CD4-positive, alpha-beta T cell treated with Interferon alpha-2 for 1 hour (primary cell): ENCODE measurements at regions not wholly inside any gene's neighbourhood (a gene's known extent, or its start where the extent isn't known, plus 50 kb on each side); places are given as distances from the start of the nearest gene placed in this dataset.

ENCODE experiments used
- DNase-seq, 2 donors: peaks; one replicate each; pipeline ENCODE4 v3.0.0-alpha.2; 2020 to 2022

DNA sequence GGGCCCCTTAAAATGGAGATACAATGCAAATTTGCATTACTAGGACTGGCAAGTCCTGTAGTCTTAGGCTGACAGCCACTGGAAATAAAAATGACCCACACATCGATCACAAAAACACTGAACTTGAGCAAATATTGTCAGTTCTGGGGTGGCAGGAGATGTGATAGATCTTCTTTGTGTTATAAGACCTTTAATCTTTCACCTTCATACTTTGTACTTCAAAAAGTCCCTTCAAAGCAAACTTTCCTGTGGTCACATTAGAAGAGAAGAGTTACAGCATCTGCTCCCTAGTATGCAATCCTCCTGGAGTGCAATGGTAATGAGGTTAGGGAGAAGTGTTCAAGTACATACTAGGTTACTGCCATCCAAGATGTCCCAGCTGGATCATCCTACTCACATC lies 149.4 kb upstream of the KCNMB2 start:
- no peak for DNase-seq

DNA sequence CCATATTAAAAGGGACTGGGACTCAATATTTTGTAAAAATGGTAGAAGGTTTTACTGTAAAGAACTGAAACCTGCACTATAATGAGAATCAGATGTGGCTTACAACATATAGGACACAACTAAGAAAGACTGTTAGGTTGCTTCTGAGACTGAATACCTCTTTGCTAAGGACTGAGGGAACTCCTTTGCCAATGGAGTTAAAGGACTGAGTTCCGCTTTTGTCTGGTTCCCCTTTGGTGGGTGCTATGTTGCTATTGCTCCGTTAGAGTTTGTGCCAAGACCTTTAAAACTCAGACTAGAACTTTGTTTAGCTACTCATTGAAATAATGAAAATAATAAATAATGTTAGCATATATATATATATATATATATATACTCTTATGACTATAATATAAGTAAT lies 147.8 kb upstream of the KCNMB2 start:
- DNase-seq: no peak

DNA sequence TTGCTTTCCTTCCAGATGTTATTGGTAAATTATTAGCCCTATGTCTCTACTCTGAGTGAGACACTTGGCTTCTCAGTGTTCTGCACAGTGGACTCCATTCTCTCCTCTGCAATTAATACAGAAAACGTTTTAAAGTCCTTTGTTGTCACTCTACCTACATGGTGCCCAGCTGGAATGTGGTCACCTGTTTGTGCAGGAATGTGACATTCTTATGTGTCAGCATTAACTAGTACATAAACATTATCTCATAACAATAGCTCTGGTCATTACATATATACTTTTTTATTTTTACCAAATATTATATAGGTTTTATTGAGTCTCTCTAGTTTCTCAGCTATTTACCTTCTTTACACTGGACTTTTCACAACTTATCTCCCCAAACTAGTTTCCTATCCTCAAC lies 147.0 kb upstream of the KCNMB2 start:
- DNase-seq: no peak

DNA sequence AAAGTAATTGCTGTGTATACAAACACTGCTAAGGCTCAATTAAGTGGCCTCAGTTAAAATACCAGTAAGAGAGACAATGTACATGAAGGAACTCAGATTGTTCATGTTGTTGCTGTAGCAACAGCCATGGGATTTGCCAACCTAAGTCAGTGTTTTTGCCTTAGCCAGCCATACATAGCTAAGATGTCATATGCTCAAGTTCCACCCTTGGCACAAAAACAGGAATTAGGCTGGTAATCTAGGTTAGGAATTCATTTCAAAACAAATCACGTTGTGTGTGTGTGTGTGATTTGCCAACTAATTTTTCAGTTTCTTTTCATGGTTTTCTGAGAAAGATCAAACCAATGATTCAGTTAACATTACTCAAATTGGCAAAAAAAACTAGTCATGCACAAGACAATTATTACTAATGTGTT lies 143.7 kb upstream of the KCNMB2 start:
- no peak for DNase-seq

DNA sequence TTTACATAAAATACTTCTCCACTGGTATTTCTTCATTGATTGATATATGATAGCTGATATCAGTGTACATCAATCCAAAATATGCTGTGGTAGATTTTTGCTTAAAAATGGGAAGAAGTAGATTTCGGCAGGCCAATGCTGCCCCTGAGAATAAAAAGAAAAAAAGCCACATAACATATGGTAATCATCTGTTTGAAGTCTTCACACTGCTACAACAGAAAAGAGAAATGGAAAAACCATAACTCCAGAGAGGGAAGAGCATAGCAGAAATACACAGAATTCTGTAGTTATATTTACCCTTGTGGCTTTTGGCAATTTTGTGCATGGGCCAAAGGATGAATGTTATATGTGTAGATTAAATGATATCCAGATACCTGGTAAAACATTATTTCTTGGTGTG lies 143.1 kb upstream of the KCNMB2 start:
- no peak for DNase-seq

DNA sequence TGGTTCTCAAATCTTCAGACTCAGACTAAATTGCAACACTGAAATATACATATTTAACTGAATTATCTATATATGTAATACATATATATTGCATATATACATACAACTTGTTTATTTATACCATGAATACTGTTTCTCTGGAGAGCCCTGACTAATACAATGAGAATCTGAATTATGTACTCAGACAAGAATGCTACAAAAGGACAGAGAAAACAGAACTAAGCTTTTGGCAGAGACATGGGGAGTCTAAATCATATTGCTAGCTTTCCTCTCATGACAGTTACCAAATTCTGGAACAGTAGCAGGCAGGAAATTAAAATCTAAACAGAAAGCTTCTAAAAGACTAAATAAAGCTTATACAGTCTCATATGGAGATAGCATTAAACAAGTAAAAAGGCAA lies 142.4 kb upstream of the KCNMB2 start:
- DNase-seq: no peak

DNA sequence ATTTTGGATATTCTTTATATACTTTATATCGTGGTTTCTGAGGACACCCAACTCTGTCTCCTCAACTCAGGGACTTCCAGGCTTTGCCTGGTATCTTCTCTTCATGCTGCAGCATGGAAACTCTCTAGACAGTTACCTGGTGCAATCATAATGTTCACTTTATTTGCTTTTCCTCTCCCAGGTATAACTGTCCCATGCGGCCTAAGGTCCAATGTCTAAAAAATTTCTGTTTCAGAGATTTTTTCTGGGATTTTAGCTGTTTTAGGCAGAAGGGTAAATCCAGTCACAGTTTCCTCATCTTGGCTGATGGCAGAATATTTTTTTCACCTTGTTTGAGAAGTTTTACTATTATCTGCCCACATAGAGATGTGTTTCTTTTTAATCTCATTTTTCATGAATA lies 139.9 kb upstream of the KCNMB2 start:
- DNase-seq: no peak

DNA sequence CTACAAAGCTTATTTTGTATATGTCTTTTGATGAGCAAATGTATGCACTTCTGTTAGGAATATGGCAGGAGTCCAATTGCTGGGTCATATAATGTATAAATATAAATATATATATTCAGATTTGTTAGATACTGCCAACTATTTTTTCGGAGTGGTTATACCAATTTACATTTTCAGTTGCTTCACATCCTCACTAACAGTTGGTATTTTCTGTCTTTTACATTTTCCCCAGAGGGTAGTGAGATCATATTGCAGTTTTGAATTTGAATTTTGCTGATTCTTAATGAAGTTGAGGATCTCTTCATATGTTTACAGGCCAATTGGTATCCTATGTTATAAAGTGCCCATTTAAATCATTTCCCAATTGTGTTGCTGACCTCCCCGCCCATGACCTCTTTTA lies 139.0 kb upstream of the KCNMB2 start:
- no peak for DNase-seq

DNA sequence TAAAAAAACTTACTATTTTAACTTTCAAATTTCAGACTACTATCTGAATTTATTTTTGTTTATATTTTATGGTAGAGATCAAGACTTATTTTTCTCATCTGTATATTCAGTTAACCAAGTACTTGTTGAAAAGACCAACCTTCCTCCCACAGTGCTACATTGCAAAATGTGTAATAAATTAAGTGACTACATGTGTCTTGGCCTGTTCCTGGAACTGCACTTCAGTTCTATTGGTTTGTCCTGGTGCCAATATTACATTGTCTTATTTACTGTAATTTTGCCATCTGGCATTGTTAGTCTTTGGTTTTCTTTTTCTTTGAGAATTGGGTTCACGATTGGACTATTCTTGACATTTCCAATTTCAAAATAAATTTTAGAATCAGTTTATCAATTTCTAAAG lies 138.4 kb upstream of the KCNMB2 start:
- no peak for DNase-seq

DNA sequence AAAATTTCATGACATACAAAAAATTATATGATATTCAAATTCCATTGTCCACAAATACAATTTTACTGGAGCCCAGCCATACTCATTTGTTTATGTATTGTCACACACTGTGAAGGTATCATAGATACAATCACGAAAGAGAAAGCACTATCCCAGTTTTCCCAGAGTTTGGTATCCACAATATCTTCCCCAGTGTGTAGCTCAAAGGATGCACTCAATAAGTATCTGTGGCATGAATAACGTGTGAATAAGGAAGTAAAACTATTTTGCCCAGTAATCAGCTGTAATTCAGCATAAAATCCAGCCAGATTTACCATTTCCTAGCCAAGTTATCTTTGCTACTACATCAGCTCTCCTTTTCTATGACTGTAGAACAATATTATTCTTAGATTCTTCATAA lies 131.3 kb upstream of the KCNMB2 start:
- no peak for DNase-seq

DNA sequence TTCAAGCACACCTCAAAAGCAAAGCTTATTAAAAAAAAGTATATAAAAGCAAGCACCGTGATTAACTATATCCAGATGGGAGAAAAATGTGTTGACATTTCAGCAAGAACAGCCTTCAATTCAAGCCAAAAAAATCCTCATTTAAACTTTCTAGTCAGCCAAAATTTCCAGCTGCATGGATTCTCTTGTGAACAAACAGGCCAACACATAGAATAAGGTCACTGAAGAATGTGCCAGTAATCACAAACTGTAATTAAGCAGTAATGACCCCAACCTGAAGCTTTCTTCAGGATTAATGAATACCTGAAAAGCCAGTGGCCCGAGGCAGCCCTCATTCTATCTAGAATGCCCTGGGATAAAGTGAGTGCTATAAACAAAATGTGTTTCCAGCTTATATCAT lies 130.7 kb upstream of the KCNMB2 start:
- no peak for DNase-seq

DNA sequence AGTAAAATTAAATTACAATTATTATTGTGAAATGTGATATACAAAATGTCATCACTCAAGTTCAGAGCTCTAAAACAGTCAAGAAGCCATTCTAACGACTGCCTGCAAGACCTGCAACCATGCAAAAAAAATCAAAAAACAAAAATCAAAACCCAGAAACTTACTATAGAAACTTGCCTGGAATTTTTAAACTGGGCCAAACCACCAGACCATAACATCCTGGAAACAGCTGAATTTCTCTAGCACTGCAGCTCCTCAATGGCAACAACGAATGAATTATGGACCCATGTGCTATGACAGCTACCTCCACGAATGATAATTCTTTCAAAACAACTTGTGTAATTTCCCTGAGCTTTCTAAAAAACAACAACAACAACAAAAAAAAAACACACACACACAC lies 130.0 kb upstream of the KCNMB2 start:
- DNase-seq: no peak

DNA sequence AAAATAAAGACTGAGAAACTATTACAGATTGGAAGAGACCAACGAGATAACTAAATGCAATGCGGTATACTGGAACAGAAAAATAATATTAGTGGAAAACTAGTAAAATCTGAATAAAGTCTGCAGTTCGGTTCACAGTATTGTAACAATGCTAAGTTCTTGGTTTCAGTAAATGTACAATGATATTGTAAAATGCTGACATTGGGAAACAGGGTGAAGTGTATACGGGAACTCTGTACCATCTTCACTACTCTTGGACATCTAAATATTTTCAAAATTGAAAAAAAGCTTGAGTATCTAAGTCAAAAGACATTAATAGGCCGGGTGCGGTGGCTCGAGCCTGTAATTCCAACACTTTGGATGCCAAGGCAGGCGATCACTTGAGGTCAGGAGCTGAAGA lies 120.9 kb upstream of the KCNMB2 start:
- DNase-seq: no peak

DNA sequence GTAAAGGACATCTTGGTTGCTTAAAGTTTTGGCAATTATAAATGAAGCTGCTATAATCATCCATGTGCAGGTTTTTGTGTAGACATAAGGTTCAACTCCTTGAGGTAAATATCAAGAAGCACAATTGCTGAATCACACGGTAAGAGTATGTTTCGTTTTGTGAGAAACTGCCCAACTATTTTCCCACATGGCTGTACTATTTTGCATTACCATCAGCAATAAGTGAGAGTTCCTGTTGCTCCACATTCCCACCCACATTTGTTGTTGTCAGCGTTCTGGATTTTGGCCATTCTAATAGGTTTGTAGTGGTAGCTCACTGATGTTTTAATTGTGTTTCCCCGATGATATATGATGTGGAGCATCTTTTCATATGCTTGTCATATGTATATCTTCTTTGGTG lies 118.5 kb upstream of the KCNMB2 start:
- no peak for DNase-seq

DNA sequence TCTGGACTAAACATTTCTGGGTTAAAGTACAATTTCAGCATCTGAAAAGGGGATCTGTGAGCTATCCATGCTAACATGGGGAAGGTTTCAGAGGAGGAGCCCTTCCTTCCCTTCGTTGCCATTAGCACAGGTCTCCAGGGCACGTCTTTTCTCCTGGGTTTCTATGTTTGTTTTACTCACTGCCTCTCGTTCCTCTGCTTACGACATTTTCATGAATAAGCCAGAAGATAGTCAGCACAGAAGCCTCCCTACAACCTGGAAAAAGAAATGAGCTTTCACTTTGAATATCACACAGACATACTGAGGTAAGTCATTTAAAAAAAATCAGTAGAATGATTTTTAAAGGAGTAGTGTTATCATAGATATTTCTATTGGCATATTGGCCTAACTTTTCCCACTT lies 117.2 kb upstream of the KCNMB2 start:
- no peak for DNase-seq

DNA sequence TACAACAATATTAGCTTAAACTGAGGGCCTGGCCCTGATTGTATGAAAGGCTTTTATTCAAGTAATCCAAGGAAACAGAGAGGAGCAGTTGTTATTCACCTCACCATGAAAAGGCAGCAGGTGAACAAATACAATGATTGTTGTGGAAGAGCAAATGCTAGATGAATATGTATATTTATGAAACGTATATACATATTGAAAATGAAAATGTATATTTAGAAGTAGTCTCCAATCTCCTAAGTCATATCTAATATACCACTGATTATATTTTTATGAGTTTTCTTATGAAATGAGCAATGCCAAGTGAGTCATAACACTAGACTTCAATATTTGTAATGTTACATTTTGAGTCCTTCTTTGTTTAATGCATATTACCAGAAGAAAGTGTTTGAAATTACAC lies 116.2 kb upstream of the KCNMB2 start:
- DNase-seq: no peak

DNA sequence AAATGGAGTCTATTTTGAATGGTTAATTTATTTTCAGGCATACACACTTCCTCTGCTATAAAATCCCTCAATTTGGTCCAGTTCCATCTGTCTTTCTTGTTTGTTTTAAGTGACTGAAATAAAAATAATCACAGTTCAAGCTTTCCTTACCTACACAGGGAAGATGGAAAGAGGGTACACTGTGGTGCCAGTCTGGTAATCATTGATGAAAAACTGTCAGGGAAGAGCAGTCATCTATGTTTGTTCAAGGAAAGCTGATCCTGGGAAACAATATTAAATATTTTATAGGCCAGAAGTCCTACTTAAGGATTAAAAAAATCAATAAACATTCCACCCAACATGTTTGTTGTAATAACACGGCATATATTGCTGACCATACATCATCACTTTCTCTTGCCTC lies 115.2 kb upstream of the KCNMB2 start:
- DNase-seq: no peak

DNA sequence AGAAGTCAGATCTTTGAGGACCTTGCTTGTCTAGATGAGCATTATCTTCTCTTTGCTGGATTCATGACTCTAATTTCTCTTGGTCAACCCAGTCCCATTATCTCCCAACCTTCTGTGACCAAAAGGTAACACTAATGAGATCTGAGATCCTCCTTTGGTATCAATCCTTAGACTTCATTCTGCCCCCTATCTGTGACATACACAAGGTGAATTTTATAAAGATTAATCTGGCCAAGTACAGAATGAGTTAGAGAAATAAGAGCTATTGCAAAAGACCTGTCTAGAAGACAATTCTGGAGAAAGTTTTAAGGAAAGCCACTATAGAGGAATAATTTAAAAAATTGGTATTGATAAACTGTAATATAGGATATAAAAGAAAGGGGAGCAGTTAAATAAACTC lies 113.8 kb upstream of the KCNMB2 start:
- DNase-seq: no peak

DNA sequence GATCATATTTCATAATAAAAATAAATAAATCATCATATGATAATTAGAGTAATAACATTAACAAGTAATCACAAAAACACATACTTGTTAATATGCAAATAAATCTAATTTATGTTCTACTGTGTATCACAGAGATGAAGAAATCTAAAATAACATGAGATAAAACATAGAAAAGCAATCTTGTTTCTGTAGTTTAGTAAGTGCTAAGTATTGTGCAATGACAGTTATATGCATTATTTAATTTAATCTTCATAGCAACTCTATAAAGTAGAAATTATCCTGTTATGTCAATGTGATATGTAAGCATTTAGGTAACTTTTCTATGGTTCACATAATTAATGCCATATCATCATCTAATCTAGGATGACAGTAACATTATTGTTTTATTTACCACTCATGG lies 108.2 kb upstream of the KCNMB2 start:
- DNase-seq: no peak

DNA sequence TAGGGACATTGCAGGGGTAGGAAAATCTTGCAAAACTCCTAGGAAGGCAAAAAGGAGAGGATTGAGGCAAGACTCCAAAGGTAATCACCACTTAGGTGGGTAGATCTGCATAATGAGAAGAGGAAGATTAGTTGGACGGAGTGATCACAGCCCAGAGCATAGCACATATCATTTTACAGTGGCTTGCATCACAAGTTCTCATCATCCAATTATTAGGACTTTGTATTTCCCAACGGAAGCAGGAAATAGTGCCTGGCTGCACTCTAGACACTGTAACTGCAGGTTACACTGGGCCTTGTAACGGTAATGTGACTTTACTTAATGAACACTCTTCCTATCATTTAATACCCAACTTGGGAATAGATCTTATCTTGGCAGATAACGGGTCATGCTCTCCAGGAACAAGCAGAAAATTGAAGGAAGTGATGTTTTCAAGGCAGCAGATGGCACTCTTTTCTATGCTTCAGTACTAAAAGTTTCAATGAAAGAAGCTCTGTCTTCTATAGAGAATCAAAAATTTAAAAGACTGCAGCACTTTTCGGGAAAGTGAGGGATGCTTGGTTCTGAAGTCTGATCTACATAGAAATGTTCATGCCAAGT lies 101.9 kb upstream of the KCNMB2 start:
- DNase-seq: no peak

DNA sequence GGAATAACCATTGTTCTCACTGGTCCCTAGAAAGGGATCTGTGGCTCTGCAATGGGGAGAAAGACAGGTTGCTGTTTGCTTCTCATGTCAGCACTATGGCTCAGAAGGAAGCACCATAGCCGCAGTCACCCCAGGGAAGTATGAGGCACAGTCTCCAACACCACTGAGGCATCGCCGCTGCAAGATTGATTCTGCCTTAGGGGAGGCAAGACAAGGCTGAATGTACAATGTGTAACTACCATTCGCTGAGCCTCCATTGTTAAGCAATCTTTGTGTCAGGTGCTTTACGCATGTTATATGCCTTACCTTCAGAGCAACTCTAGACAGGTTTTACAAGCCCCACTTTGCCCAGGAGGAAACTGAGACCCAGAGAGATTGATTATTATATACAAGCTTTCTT lies 100.7 kb upstream of the KCNMB2 start:
- DNase-seq: no peak

DNA sequence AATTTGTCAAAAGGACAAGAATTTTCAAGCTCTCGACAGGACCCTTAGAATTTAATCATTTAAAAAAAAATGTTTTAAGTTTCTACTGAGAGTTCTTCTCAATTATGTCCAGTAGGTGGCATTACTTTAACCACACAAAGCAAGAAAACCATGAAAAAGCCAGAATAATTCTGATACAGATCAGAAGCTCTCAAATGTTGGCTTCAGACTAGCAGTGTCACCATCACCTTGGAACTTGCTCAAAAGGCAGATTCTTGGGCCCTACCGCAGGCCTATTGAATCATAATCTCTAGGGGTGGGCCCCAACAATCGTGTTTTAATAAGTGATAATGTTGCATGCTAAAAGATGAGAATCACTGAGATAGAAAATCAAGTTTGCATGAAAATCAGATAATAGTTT lies 99.5 kb upstream of the KCNMB2 start:
- peak in 1 of 2 donors; percentile 3 for DNase-seq

DNA sequence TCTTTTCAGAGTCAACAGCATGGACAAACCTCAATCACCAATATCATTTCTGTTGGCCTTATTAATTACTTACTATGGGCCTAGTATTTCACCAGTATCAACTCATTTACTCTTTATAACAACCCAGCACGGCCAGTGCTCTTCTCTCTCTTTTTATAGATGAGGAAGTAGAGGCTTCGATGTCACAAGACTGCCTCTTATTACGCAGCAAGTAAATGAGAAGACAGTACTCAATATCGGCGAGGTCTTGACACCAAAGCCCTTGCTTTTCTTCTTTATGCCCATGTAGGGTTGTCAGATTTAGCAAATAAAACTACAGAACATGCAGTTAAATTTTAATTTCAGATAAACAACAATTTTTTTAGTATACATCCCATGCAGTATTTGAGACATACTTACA lies 99.0 kb upstream of the KCNMB2 start:
- DNase-seq: no peak

DNA sequence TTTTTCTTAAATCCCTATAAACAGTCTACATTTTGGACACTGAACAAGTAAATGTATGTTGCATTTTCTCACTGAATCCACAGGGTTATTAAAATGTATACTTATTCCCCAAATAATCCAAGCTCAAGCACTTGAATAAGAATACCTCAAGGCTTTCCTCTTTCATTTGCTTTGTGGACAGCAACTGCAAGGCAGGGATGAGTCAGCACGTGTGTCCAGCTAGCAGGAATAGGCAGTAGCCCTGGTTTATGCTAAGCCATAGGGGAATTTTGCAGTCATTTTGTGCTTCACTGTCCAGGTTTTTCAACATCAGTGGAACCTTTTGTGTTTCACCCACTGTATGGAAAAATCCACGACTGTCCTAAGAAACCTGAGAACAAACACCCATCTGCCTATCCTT lies 96.7 kb upstream of the KCNMB2 start:
- no peak for DNase-seq

DNA sequence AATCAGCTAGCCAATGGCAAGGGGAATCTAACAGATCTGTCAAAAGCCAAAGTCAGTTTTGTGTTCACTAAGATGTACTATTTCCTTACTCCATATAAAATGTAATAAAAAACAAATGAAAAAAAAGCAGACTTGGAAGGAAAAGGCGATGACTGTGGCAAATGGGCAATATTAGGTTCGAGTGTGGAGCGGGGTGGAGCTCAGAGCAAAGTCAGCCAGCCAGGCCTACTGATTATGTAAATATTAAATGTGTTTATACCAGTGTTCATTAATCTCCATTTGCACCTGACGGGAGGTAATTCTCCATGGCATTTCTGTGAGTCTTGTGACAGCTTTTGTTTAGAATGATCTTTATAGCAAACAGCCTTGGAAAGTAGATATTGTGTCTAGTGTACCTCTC lies 96.2 kb upstream of the KCNMB2 start:
- no peak for DNase-seq

DNA sequence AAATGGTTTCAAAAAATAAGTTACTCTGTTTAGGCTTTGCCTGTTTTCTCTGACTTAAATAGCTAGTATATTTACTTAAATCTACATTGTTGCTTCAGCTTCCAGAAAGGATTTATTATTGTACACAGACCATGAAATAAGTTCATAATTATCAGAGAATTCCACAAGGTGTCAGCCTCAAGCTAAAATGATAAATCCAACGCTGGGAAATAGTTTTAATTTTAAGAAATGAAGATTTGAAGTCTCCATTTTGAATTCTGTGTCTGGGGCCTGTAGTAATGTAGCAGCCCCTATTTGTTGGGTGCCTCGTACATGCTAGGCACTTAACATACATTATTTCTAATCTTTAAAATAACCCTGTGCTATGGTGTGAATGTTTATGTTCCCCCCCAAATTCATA lies 92.6 kb upstream of the KCNMB2 start:
- no peak for DNase-seq
